ENCODE measurements at regions not wholly inside any gene's neighbourhood (a gene's known extent, or its start where the extent isn't known, plus 50 kb on each side); places are given as distances from the start of the nearest gene placed in this dataset.
A peak's percentile ranks its signal among the peaks of the same experiment; 100 is the strongest.

- peak; percentile 73 for DNase-seq (ENCODE audit: low read depth)
Observed at GRCh38 chr14:101405171-101405883, 156.0 kb upstream of the DIO3 start.

- no peak for DNase-seq (ENCODE audit: low read depth)
Observed at GRCh38 chr14:101406921-101407320, 154.4 kb upstream of the DIO3 start.

GRCh38 chr14:101407328-101407727, 154.0 kb upstream of the DIO3 start:
- no peak for DNase-seq (ENCODE audit: low read depth)

- DNase-seq (ENCODE audit: low read depth), result peak; percentile 80
Observed at GRCh38 chr14:101408077-101408831, 153.0 kb upstream of the DIO3 start.

- DNase-seq (ENCODE audit: low read depth), result no peak
Observed at GRCh38 chr14:101409006-101409543, 152.2 kb upstream of the DIO3 start.

GRCh38 chr14:101410126-101410525, 151.2 kb upstream of the DIO3 start:
- DNase-seq (ENCODE audit: low read depth), result no peak

GRCh38 chr14:101411151-101411550, 150.1 kb upstream of the DIO3 start:
- DNase-seq (ENCODE audit: low read depth), result no peak

GRCh38 chr14:101411779-101412178, 149.5 kb upstream of the DIO3 start:
- no peak for DNase-seq (ENCODE audit: low read depth)

- peak; percentile 10 for DNase-seq (ENCODE audit: low read depth)
Observed at GRCh38 chr14:101412739-101413138, 148.6 kb upstream of the DIO3 start.

- DNase-seq (ENCODE audit: low read depth), result no peak
Observed at GRCh38 chr14:101417434-101417833, 143.9 kb upstream of the DIO3 start.

- no peak for DNase-seq (ENCODE audit: low read depth)
Observed at GRCh38 chr14:101418601-101419000, 142.7 kb upstream of the DIO3 start.

- no peak for DNase-seq (ENCODE audit: low read depth)
Observed at GRCh38 chr14:101426466-101426865, 134.8 kb upstream of the DIO3 start.

- no peak for DNase-seq (ENCODE audit: low read depth)
Observed at GRCh38 chr14:101428409-101428808, 132.9 kb upstream of the DIO3 start.

GRCh38 chr14:101435546-101435945, 125.7 kb upstream of the DIO3 start:
- no peak for DNase-seq (ENCODE audit: low read depth)

GRCh38 chr14:101439023-101439422, 122.3 kb upstream of the DIO3 start:
- no peak for DNase-seq (ENCODE audit: low read depth)

GRCh38 chr14:101440496-101440895, 120.8 kb upstream of the DIO3 start:
- DNase-seq (ENCODE audit: low read depth), result no peak

GRCh38 chr14:101441710-101442109, 119.6 kb upstream of the DIO3 start:
- DNase-seq (ENCODE audit: low read depth), result no peak

GRCh38 chr14:101442451-101442850, 118.8 kb upstream of the DIO3 start:
- no peak for DNase-seq (ENCODE audit: low read depth)

- peak; percentile 25 for DNase-seq (ENCODE audit: low read depth)
Observed at GRCh38 chr14:101444116-101444515, 117.2 kb upstream of the DIO3 start.

GRCh38 chr14:101445278-101445677, 116.0 kb upstream of the DIO3 start:
- no peak for DNase-seq (ENCODE audit: low read depth)

- no peak for DNase-seq (ENCODE audit: low read depth)
Observed at GRCh38 chr14:101446387-101446969, 114.8 kb upstream of the DIO3 start.

- no peak for DNase-seq (ENCODE audit: low read depth)
Observed at GRCh38 chr14:101449114-101449513, 112.2 kb upstream of the DIO3 start.

GRCh38 chr14:101451166-101451565, 110.1 kb upstream of the DIO3 start:
- no peak for DNase-seq (ENCODE audit: low read depth)
